Endodermal cell (in vitro differentiated cells): ENCODE measurements at regions not wholly inside any gene's neighbourhood (a gene's known extent, or its start where the extent isn't known, plus 50 kb on each side); places are given as distances from the start of the nearest gene placed in this dataset.

Experiments
- DNase-seq: peaks from one replicate; pipeline ENCODE4 v3.0.0-alpha.2; 2017
- H3K27ac ChIP-seq: 2 replicates; pipeline ENCODE4 v1.5.1; 2013; ENCODE audit warnings: mild to moderate bottlenecking, low read depth, low read length, moderate library complexity
- H3K27me3 ChIP-seq: 2 replicates; pipeline ENCODE4 v1.6.1; 2013; ENCODE audit warnings: mild to moderate bottlenecking, low read length, moderate library complexity; ENCODE audit not compliant: insufficient read depth, control insufficient read depth, poor library complexity, severe bottlenecking
- H3K36me3 ChIP-seq: 2 replicates; pipeline ENCODE4 v1.7.0; 2013; ENCODE audit warnings: mild to moderate bottlenecking, low read length, moderate library complexity; ENCODE audit not compliant: control insufficient read depth, insufficient read depth
- H3K4me1 ChIP-seq: one replicate; pipeline ENCODE4 v1.7.0; 2013; ENCODE audit warnings: low read length; ENCODE audit not compliant: control insufficient read depth, insufficient read depth
- H3K4me3 ChIP-seq: 2 replicates; pipeline ENCODE4 v1.5.1; 2013; ENCODE audit warnings: mild to moderate bottlenecking, low read length, moderate library complexity
- H3K9ac ChIP-seq: 2 replicates; pipeline ENCODE4 v1.6.1; 2013; ENCODE audit warnings: mild to moderate bottlenecking, low read length, moderate library complexity; ENCODE audit not compliant: poor library complexity, severe bottlenecking; ENCODE audit errors: extremely low read depth
- H3K9me3 ChIP-seq: 2 replicates; pipeline ENCODE4 v1.6.1; 2013; ENCODE audit warnings: mild to moderate bottlenecking, low read length, moderate library complexity; ENCODE audit not compliant: control insufficient read depth
- H3K27ac Mint-ChIP-seq: 2 replicates; pipeline ENCODE4 v1.8.0; 2020; ENCODE audit warnings: mixed read lengths
- H3K27me3 Mint-ChIP-seq: 2 replicates; pipeline ENCODE4 v1.8.0; 2021; ENCODE audit warnings: mild to moderate bottlenecking, mixed read lengths; ENCODE audit not compliant: insufficient read depth
- H3K36me3 Mint-ChIP-seq: 2 replicates; pipeline ENCODE4 v1.8.0; 2020; ENCODE audit warnings: low read depth, mixed read lengths
- H3K4me1 Mint-ChIP-seq: 2 replicates; pipeline ENCODE4 v1.8.0; 2020; ENCODE audit warnings: mixed read lengths
- H3K4me3 Mint-ChIP-seq: 2 replicates; pipeline ENCODE4 v1.8.0; 2020; ENCODE audit warnings: mild to moderate bottlenecking, moderate library complexity, mixed read lengths
- H3K9me3 Mint-ChIP-seq: 2 replicates; pipeline ENCODE4 v1.8.0; 2020; ENCODE audit warnings: mild to moderate bottlenecking, mixed read lengths
- WGBS, 2 experiments: methylation state at CpG; one replicate each; pipeline versions ENCODE4 v1.1.5 to v1.1.7; 2013; ENCODE audit warnings: missing lambda C conversion rate in 2 of 2, mixed read lengths in 1 of 2; ENCODE audit not compliant: insufficient coverage in 1 of 2, insufficient read length in 1 of 2; 5-methylcytosine and 5-hydroxymethylcytosine counted together
- TF ChIP-seq, protein P1 (sequence below): fragments of 200-600 bp; sonication (generic); conservative IDR thresholded peaks from 2 replicates; pipeline ENCODE4 v1.5.0; 2021; ENCODE audit warnings: antibody characterized with exemption, mild to moderate bottlenecking

DNA sequence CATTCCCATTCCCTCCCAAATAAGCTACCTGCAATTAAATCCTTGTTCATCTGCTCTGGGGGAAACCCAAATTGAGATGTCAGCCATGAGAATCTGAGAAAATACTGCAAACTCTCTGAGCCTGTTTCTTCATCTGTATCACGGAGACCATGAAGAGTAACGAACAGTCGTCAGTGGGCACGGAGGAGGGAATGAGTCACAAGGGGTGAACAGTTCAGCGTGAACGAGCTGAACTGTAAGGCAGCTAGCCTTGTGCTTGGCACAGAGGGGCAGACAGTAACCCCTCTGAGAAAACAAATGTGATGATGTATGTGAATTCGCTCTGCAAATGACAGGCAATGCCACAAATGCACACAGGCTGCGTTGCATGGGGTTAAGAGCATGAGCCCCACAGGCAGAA is 288.7 kb downstream of the FOXO1 start:
- H3K4me1 Mint-ChIP-seq: no peaks in the 10 kb centered on the region
- DNase-seq: no peak
- TF ChIP-seq, protein P1, sequence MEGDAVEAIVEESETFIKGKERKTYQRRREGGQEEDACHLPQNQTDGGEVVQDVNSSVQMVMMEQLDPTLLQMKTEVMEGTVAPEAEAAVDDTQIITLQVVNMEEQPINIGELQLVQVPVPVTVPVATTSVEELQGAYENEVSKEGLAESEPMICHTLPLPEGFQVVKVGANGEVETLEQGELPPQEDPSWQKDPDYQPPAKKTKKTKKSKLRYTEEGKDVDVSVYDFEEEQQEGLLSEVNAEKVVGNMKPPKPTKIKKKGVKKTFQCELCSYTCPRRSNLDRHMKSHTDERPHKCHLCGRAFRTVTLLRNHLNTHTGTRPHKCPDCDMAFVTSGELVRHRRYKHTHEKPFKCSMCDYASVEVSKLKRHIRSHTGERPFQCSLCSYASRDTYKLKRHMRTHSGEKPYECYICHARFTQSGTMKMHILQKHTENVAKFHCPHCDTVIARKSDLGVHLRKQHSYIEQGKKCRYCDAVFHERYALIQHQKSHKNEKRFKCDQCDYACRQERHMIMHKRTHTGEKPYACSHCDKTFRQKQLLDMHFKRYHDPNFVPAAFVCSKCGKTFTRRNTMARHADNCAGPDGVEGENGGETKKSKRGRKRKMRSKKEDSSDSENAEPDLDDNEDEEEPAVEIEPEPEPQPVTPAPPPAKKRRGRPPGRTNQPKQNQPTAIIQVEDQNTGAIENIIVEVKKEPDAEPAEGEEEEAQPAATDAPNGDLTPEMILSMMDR: no peak

DNA sequence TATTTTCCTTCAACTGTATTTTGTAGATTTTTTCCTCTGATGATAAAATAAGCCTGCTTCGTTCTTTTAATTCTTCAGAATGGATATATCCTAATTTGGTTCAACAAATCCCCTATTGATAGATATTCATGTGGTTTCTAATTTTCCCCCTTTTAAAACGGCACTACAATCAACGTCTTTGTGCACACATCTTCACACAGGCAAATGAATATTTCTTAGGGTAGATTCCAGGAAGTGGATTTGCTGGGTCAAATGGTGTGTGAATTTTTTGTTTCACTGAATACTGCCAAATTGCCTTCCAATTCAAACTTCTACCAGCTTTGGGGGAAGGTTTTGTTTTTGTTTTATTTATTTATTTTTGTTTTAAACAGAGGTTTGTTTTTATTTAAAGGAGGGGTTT is 287.2 kb downstream of the FOXO1 start:
- Histone ChIP-seq H3K9me3 (peaks cover 6% of the 10 kb centered on the region), H3K36me3 (no peaks in the 10 kb centered on the region), H3K27me3 (no peaks in the 10 kb centered on the region), H3K27ac (no peak overlapping the region), H3K4me3 (no peak overlapping the region), H3K4me1 (no peaks in the 10 kb centered on the region), H3K9ac (no peak overlapping the region)
- Mint-ChIP-seq H3K27ac (no peak overlapping the region), H3K4me1 (peaks cover 6% of the 10 kb centered on the region), H3K27me3 (peaks cover 3% of the 10 kb centered on the region), H3K9me3 (peaks cover 4% of the 10 kb centered on the region), H3K4me3 (no peak overlapping the region), H3K36me3 (no peaks in the 10 kb centered on the region)
- DNase-seq: no peak
- TF ChIP-seq, protein P1: no peak
- WGBS, 2 experiments: 88% methylated on average over 1 of the region's 3 CpGs; no CpG with 5 or more reads in 1 of the 2 experiments

More for the DNA sequence above, 288.7 kb downstream of the FOXO1 start:
- 94 to 98% methylated on average over 8 of the region's 8 CpGs for WGBS, 2 experiments
- Histone ChIP-seq H3K36me3 (no peaks in the 10 kb centered on the region), H3K27ac (no peak overlapping the region), H3K9me3 (peaks cover 6% of the 10 kb centered on the region), H3K27me3 (no peaks in the 10 kb centered on the region), H3K9ac (no peak overlapping the region), H3K4me1 (no peaks in the 10 kb centered on the region), H3K4me3 (no peak overlapping the region)
- H3K4me3 Mint-ChIP-seq: no peak overlapping the region
- H3K27me3 Mint-ChIP-seq: peaks cover 3% of the 10 kb centered on the region
- no peak overlapping the region for H3K27ac Mint-ChIP-seq
- H3K36me3 Mint-ChIP-seq: no peaks in the 10 kb centered on the region
- H3K9me3 Mint-ChIP-seq: peaks cover 4% of the 10 kb centered on the region

DNA sequence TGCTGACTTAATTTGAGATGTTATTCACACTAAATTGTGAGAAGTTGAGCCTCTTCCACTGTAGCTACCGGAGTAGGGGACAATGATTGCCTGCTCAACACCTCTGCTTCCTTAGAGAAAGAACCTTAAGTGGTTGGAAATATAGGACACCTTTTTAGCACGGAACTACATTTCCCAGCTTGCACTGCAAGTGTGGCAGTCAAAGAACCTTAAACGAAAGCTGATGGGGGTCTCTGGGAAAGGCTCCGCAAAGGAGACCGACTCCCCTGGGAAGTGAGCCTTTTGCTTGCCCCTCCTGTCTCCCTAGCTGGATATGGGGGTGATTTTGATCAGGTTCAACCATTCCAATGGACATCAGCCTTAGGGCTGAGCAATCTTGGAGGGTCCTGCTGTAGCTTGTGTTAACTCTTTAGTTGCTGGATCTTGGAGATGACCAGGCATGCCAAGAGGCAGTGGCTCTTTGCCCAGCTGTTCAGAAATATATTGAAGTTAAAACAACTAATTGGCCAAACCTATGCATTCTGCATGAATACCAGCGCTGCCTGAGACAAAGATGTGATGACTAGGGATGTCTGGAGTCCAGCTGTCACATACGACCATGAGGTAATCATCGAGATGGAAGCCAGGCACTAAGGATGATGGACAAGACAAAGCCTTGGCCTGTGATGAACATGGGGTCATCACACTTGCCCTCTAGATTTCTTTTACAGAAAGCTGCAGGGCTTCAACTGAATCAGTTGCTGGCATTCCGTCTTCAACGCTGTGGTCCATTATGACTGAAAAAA is 286.5 kb downstream of the FOXO1 start:
- H3K4me3 Mint-ChIP-seq: peak overlapping the region; percentile 43
- H3K27ac Mint-ChIP-seq: no peak overlapping the region
- no peak overlapping the region for H3K9ac ChIP-seq
- H3K9me3 Mint-ChIP-seq: peaks cover 4% of the 10 kb centered on the region
- H3K4me1 Mint-ChIP-seq: peaks cover 8% of the 10 kb centered on the region
- peak overlapping the region; percentile 7 for H3K4me3 ChIP-seq
- DNase-seq: peak; percentile 68
- WGBS, 2 experiments: 63 to 68% methylated on average over 8 to 10 of the region's 10 CpGs
- no peaks in the 10 kb centered on the region for H3K36me3 ChIP-seq
- TF ChIP-seq, protein P1: no peak
- H3K27me3 ChIP-seq: no peaks in the 10 kb centered on the region
- H3K9me3 ChIP-seq: peaks cover 6% of the 10 kb centered on the region
- H3K36me3 Mint-ChIP-seq: no peaks in the 10 kb centered on the region
- no peaks in the 10 kb centered on the region for H3K4me1 ChIP-seq
- peaks cover 3% of the 10 kb centered on the region for H3K27me3 Mint-ChIP-seq
- H3K27ac ChIP-seq: no peak overlapping the region
